KMS-11 (cell line): ENCODE measurements at regions not wholly inside any gene's neighbourhood (a gene's known extent, or its start where the extent isn't known, plus 50 kb on each side); places are given as distances from the start of the nearest gene placed in this dataset.

Experiments used
- H2AFZ ChIP-seq: fragments of 200-600 bp; sonication (generic); 2 replicates; pipeline ENCODE4 v1.6.1; 2016; ENCODE audit warnings: antibody characterized with exemption, mixed run types, low read depth
- H3K27ac ChIP-seq: fragments of 200-600 bp; sonication (generic); 2 replicates; pipeline ENCODE4 v1.6.1; 2016; ENCODE audit warnings: mild to moderate bottlenecking, mixed run types
- H3K27me3 ChIP-seq: fragments of 200-600 bp; sonication (generic); 2 replicates; pipeline ENCODE4 v1.6.1; 2017; ENCODE audit warnings: mild to moderate bottlenecking, low read depth, mixed run types, moderate library complexity; ENCODE audit not compliant: insufficient read depth
- H3K36me3 ChIP-seq: fragments of 200-600 bp; sonication (generic); 2 replicates; pipeline ENCODE4 v1.6.1; 2017; ENCODE audit warnings: mild to moderate bottlenecking, mixed run types; ENCODE audit not compliant: insufficient read depth
- H3K4me1 ChIP-seq: fragments of 200-600 bp; sonication (generic); 2 replicates; pipeline ENCODE4 v1.6.1; 2016; ENCODE audit warnings: mild to moderate bottlenecking, low read depth, mixed run types; ENCODE audit not compliant: poor library complexity, severe bottlenecking
- H3K4me2 ChIP-seq: fragments of 200-600 bp; sonication (generic); 2 replicates; pipeline ENCODE4 v1.7.0; 2016; ENCODE audit warnings: mild to moderate bottlenecking, mixed run types
- H3K4me3 ChIP-seq: fragments of 200-600 bp; sonication (generic); IDR thresholded peaks from 2 replicates; pipeline ENCODE4 v1.6.1; 2017; ENCODE audit warnings: low read depth, low read length, mixed read lengths; ENCODE audit not compliant: insufficient read depth
- H3K79me2 ChIP-seq: fragments of 200-600 bp; sonication (generic); 2 replicates; pipeline ENCODE4 v1.6.1; 2016; ENCODE audit warnings: low read depth, mixed run types; ENCODE audit not compliant: insufficient read depth
- H3K9ac ChIP-seq: fragments of 200-600 bp; sonication (generic); 2 replicates; pipeline ENCODE4 v1.6.1; 2016; ENCODE audit warnings: mild to moderate bottlenecking, mixed run types
- H4K20me1 ChIP-seq: fragments of 200-600 bp; sonication (generic); 2 replicates; pipeline ENCODE4 v1.6.1; 2016; ENCODE audit warnings: mild to moderate bottlenecking, mixed run types; ENCODE audit not compliant: insufficient read depth
- CTCF ChIP-seq: fragments of 200-600 bp; sonication (generic); conservative IDR thresholded peaks from 2 replicates; pipeline ENCODE4 v1.6.1; 2017; ENCODE audit warnings: low read depth, mild to moderate bottlenecking, antibody characterized with exemption, low read length, moderate library complexity, mixed read lengths

DNA sequence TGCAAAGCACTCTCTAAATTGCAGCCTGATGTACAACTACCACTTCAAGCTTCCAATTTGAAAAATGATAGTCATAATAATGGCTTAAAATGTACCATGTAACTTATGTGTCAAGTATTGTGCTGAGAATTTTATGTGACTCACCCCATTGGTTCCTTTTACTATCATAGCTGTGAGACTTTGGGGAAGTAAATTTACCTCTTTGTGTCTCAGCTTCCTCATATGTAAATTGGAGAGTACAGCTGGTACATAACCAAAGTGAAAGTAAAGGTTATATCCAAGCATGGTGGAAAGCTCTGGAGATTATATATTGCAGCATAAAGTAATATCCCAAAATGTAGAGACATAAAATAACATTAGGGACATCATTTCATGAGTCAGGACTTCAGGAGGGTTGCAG lies 2200.4 kb upstream of the C9orf72 start:
- Histone ChIP-seq H4K20me1 (no peaks in the 10 kb centered on the region), H3K27me3 (no peaks in the 10 kb centered on the region), H2AFZ (no peak overlapping the region), H3K9ac (no peak overlapping the region), H3K27ac (no peak overlapping the region), H3K4me3 (no peak overlapping the region), H3K4me1 (no peaks in the 10 kb centered on the region), H3K36me3 (no peaks in the 10 kb centered on the region), H3K4me2 (no peak overlapping the region), H3K79me2 (no peaks in the 10 kb centered on the region)
- TF ChIP-seq CTCF = no peak

GRCh38 chr9:29775491-29775890 lies 2202.2 kb upstream of the C9orf72 start:
- no peaks in the 10 kb centered on the region for H3K36me3 ChIP-seq
- no peak overlapping the region for H3K27ac ChIP-seq
- no peak overlapping the region for H3K4me2 ChIP-seq
- no peak overlapping the region for H3K9ac ChIP-seq
- no peak for TF ChIP-seq CTCF
- H3K79me2 ChIP-seq = no peaks in the 10 kb centered on the region
- H4K20me1 ChIP-seq = no peaks in the 10 kb centered on the region
- H3K4me1 ChIP-seq = no peaks in the 10 kb centered on the region
- H3K27me3 ChIP-seq = no peaks in the 10 kb centered on the region
- no peak overlapping the region for H3K4me3 ChIP-seq
- H2AFZ ChIP-seq = no peak overlapping the region

DNA sequence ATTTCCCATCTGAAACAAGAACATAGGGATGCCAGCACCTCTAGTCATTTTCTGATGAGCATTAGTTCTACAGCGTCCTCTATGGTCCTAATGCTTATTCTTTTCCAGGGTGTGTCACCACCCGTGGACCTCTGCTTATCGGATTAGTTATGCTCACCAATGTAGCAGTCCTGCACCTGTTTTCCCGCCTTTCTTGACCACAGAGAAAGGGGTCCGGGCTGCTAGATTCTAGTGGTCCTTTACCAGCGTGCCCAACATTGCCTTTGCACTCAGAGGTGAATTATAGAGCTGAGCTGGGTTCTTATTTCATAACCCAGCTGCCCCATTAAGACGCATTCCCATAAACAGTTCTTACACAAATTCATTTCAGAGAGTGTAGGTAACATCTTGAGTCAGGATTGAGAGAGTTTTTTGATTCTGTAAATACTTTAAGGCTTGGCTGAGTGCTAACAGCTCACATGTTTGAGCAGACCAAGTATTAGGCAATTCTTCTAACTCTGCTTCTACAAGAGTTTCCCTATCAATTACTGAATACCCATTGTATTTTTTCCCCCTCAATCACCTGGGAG lies 2205.1 kb upstream of the C9orf72 start:
- Histone ChIP-seq H3K4me2 (no peak overlapping the region), H2AFZ (no peak overlapping the region), H3K79me2 (no peaks in the 10 kb centered on the region), H3K27me3 (no peaks in the 10 kb centered on the region), H4K20me1 (no peaks in the 10 kb centered on the region), H3K36me3 (no peaks in the 10 kb centered on the region), H3K27ac (no peak overlapping the region), H3K4me3 (no peak overlapping the region), H3K4me1 (no peaks in the 10 kb centered on the region), H3K9ac (no peak overlapping the region)
- no peak for TF ChIP-seq CTCF

GRCh38 chr9:29793970-29794369 lies 2220.7 kb upstream of the C9orf72 start:
- H3K4me2 ChIP-seq = peak overlapping the region; percentile 54
- H3K9ac ChIP-seq = no peak overlapping the region

More at GRCh38 chr9:29793970-29794369, 2220.7 kb upstream of the C9orf72 start:
- no peak for TF ChIP-seq CTCF
- Histone ChIP-seq H3K4me3 (no peak overlapping the region), H3K4me1 (peaks cover 41% of the 10 kb centered on the region), H2AFZ (no peak overlapping the region), H4K20me1 (no peaks in the 10 kb centered on the region), H3K79me2 (no peaks in the 10 kb centered on the region), H3K27me3 (peaks cover 19% of the 10 kb centered on the region; the same call in 1 of the 2 replicates), H3K36me3 (no peaks in the 10 kb centered on the region), H3K27ac (no peak overlapping the region)
